Memory B cell (primary cell): ENCODE measurements at regions not wholly inside any gene's neighbourhood (a gene's known extent, or its start where the extent isn't known, plus 50 kb on each side); places are given as distances from the start of the nearest gene placed in this dataset.
"Not testable (repeated sequence)": the region's sequence is repeated elsewhere in the genome, so short reads cannot be mapped to it uniquely, and the experiment has no call there.

Source experiments
- ATAC-seq: fragments of 150-1000 bp; cut with Tn5 transposase; 2 replicates; pipeline ENCODE4 v1.10.0; 2021; ENCODE audit warnings: low read depth, mild to moderate bottlenecking, moderate library complexity
- DNase-seq, 2 donors: peaks; one replicate each; pipeline ENCODE4 v3.0.0; 2022; ENCODE audit warnings: low spot score in 2 of 2
- H3K27ac Mint-ChIP-seq: one replicate; pipeline ENCODE4 v1.8.0; 2022; ENCODE audit warnings: mild to moderate bottlenecking, moderate library complexity, mixed read lengths
- H3K27me3 Mint-ChIP-seq: one replicate; pipeline ENCODE4 v1.8.0; 2022; ENCODE audit warnings: mixed read lengths
- H3K36me3 Mint-ChIP-seq: one replicate; pipeline ENCODE4 v1.8.0; 2022; ENCODE audit warnings: mild to moderate bottlenecking, mixed read lengths
- H3K4me1 Mint-ChIP-seq: one replicate; pipeline ENCODE4 v1.8.0; 2022; ENCODE audit warnings: mixed read lengths
- H3K4me3 Mint-ChIP-seq: one replicate; pipeline ENCODE4 v1.8.0; 2022; ENCODE audit warnings: mild to moderate bottlenecking, moderate library complexity, mixed read lengths
- H3K9me3 Mint-ChIP-seq: one replicate; pipeline ENCODE4 v1.8.0; 2022; ENCODE audit warnings: mixed read lengths

GRCh38 chr3:7999384-7999783, 502.2 kb upstream of the LMCD1 start:
- Mint-ChIP-seq H3K4me3 (no peak overlapping the region), H3K27ac (no peak overlapping the region), H3K27me3 (peaks cover 3% of the 10 kb centered on the region), H3K36me3 (no peaks in the 10 kb centered on the region), H3K9me3 (peaks cover 1% of the 10 kb centered on the region), H3K4me1 (no peaks in the 10 kb centered on the region)
- DNase-seq, result no peak
- no peak for ATAC-seq

GRCh38 chr3:8001307-8001706, 500.3 kb upstream of the LMCD1 start:
- Mint-ChIP-seq H3K4me1 (no peaks in the 10 kb centered on the region), H3K36me3 (no peaks in the 10 kb centered on the region), H3K9me3 (no peaks in the 10 kb centered on the region), H3K27ac (no peak overlapping the region), H3K27me3 (peaks cover 3% of the 10 kb centered on the region), H3K4me3 (no peak overlapping the region)
- DNase-seq (no peak), ATAC-seq (no peak)

- H3K4me1 Mint-ChIP-seq, result no peaks in the 10 kb centered on the region
- no peak overlapping the region for H3K4me3 Mint-ChIP-seq
- no peaks in the 10 kb centered on the region for H3K36me3 Mint-ChIP-seq
- no peak overlapping the region for H3K27ac Mint-ChIP-seq
- DNase-seq (no peak), ATAC-seq (no peak)
- peaks cover 3% of the 10 kb centered on the region for H3K27me3 Mint-ChIP-seq
- H3K9me3 Mint-ChIP-seq, result no peaks in the 10 kb centered on the region
Observed at GRCh38 chr3:8001712-8002111, 499.9 kb upstream of the LMCD1 start.

- no peak overlapping the region for H3K27ac Mint-ChIP-seq
- no peaks in the 10 kb centered on the region for H3K4me1 Mint-ChIP-seq
- no peaks in the 10 kb centered on the region for H3K9me3 Mint-ChIP-seq
- DNase-seq, result no peak
- H3K27me3 Mint-ChIP-seq, result no peaks in the 10 kb centered on the region
- no peak for ATAC-seq
- H3K4me3 Mint-ChIP-seq, result no peak overlapping the region
- no peaks in the 10 kb centered on the region for H3K36me3 Mint-ChIP-seq
Observed at GRCh38 chr3:8011902-8012301, 489.7 kb upstream of the LMCD1 start.

- no peaks in the 10 kb centered on the region for H3K27me3 Mint-ChIP-seq
- peaks cover 5% of the 10 kb centered on the region for H3K9me3 Mint-ChIP-seq
- no peak for ATAC-seq
- H3K4me3 Mint-ChIP-seq, result no peak overlapping the region
- H3K36me3 Mint-ChIP-seq, result no peaks in the 10 kb centered on the region
- H3K27ac Mint-ChIP-seq, result no peak overlapping the region
- H3K4me1 Mint-ChIP-seq, result no peaks in the 10 kb centered on the region
- no peak for DNase-seq
Observed at GRCh38 chr3:8020047-8020841, 481.4 kb upstream of the LMCD1 start.

GRCh38 chr3:8027954-8028353, 473.7 kb upstream of the LMCD1 start:
- H3K27ac Mint-ChIP-seq, result no peak overlapping the region
- H3K9me3 Mint-ChIP-seq, result peaks cover 8% of the 10 kb centered on the region
- DNase-seq (no peak), ATAC-seq (no peak)
- H3K27me3 Mint-ChIP-seq, result no peaks in the 10 kb centered on the region
- no peak overlapping the region for H3K4me3 Mint-ChIP-seq
- H3K36me3 Mint-ChIP-seq, result no peaks in the 10 kb centered on the region
- no peaks in the 10 kb centered on the region for H3K4me1 Mint-ChIP-seq

- ATAC-seq (no peak), DNase-seq (no peak)
- H3K36me3 Mint-ChIP-seq, result no peaks in the 10 kb centered on the region
- H3K27ac Mint-ChIP-seq, result no peak overlapping the region
- peaks cover 4% of the 10 kb centered on the region for H3K9me3 Mint-ChIP-seq
- H3K4me3 Mint-ChIP-seq, result no peak overlapping the region
- H3K4me1 Mint-ChIP-seq, result no peaks in the 10 kb centered on the region
- H3K27me3 Mint-ChIP-seq, result no peaks in the 10 kb centered on the region
Observed at GRCh38 chr3:8050283-8050682, 451.3 kb upstream of the LMCD1 start.

- no peak for DNase-seq
- no peaks in the 10 kb centered on the region for H3K36me3 Mint-ChIP-seq
- peaks cover 7% of the 10 kb centered on the region for H3K9me3 Mint-ChIP-seq
- no peak for ATAC-seq
- H3K4me1 Mint-ChIP-seq, result no peaks in the 10 kb centered on the region
- H3K27me3 Mint-ChIP-seq, result no peaks in the 10 kb centered on the region
- no peak overlapping the region for H3K4me3 Mint-ChIP-seq
- H3K27ac Mint-ChIP-seq, result no peak overlapping the region
Observed at GRCh38 chr3:8052659-8053058, 449.0 kb upstream of the LMCD1 start.

- H3K9me3 Mint-ChIP-seq, ATAC-seq: not testable (repeated sequence)
Observed at GRCh38 chr3:8068135-8068534, 433.5 kb upstream of the LMCD1 start.

GRCh38 chr3:8069471-8069870, 432.2 kb upstream of the LMCD1 start:
- Mint-ChIP-seq H3K4me3 (no peak overlapping the region), H3K4me1 (no peaks in the 10 kb centered on the region), H3K36me3 (no peaks in the 10 kb centered on the region), H3K9me3 (peaks cover 2% of the 10 kb centered on the region), H3K27ac (no peak overlapping the region), H3K27me3 (no peaks in the 10 kb centered on the region)
- ATAC-seq (no peak), DNase-seq (no peak)

More at GRCh38 chr3:8068135-8068534, 433.5 kb upstream of the LMCD1 start:
- H3K36me3 Mint-ChIP-seq, DNase-seq, H3K27ac Mint-ChIP-seq, H3K27me3 Mint-ChIP-seq, H3K4me3 Mint-ChIP-seq, H3K4me1 Mint-ChIP-seq: not testable (repeated sequence)

- H3K9me3 Mint-ChIP-seq, result peaks cover 2% of the 10 kb centered on the region
- no peak overlapping the region for H3K4me3 Mint-ChIP-seq
- ATAC-seq (no peak), DNase-seq (no peak)
- H3K4me1 Mint-ChIP-seq, result no peaks in the 10 kb centered on the region
- no peaks in the 10 kb centered on the region for H3K27me3 Mint-ChIP-seq
- H3K27ac Mint-ChIP-seq, result no peak overlapping the region
- no peaks in the 10 kb centered on the region for H3K36me3 Mint-ChIP-seq
Observed at GRCh38 chr3:8070011-8070410, 431.6 kb upstream of the LMCD1 start.

GRCh38 chr3:8074740-8075139, 426.9 kb upstream of the LMCD1 start:
- not testable (repeated sequence) for H3K4me1 Mint-ChIP-seq, H3K27me3 Mint-ChIP-seq, DNase-seq, ATAC-seq, H3K4me3 Mint-ChIP-seq, H3K36me3 Mint-ChIP-seq, H3K9me3 Mint-ChIP-seq, H3K27ac Mint-ChIP-seq

- no peaks in the 10 kb centered on the region for H3K4me1 Mint-ChIP-seq
- H3K27me3 Mint-ChIP-seq, result no peaks in the 10 kb centered on the region
- no peaks in the 10 kb centered on the region for H3K36me3 Mint-ChIP-seq
- ATAC-seq, result no peak
- peaks cover 2% of the 10 kb centered on the region for H3K9me3 Mint-ChIP-seq
- DNase-seq, result no peak
- no peak overlapping the region for H3K27ac Mint-ChIP-seq
- no peak overlapping the region for H3K4me3 Mint-ChIP-seq
Observed at GRCh38 chr3:8077126-8077525, 424.5 kb upstream of the LMCD1 start.

- no peaks in the 10 kb centered on the region for H3K4me1 Mint-ChIP-seq
- no peak for DNase-seq
- H3K27me3 Mint-ChIP-seq, result no peaks in the 10 kb centered on the region
- ATAC-seq, result no peak
- no peaks in the 10 kb centered on the region for H3K36me3 Mint-ChIP-seq
- H3K4me3 Mint-ChIP-seq, result no peak overlapping the region
- H3K27ac Mint-ChIP-seq, result no peak overlapping the region
- H3K9me3 Mint-ChIP-seq, result peaks cover 2% of the 10 kb centered on the region
Observed at GRCh38 chr3:8080464-8080863, 421.2 kb upstream of the LMCD1 start.

GRCh38 chr3:8085498-8085897, 416.1 kb upstream of the LMCD1 start:
- no peak for ATAC-seq
- H3K27me3 Mint-ChIP-seq, result no peaks in the 10 kb centered on the region
- peaks cover 1% of the 10 kb centered on the region for H3K9me3 Mint-ChIP-seq
- DNase-seq, result no peak
- H3K4me1 Mint-ChIP-seq, result no peaks in the 10 kb centered on the region
- no peak overlapping the region for H3K27ac Mint-ChIP-seq
- H3K4me3 Mint-ChIP-seq, result no peak overlapping the region
- H3K36me3 Mint-ChIP-seq, result no peaks in the 10 kb centered on the region
